Lower leg skin (tissue), 4 donors: ENCODE measurements at regions not wholly inside any gene's neighbourhood (a gene's known extent, or its start where the extent isn't known, plus 50 kb on each side); places are given as distances from the start of the nearest gene placed in this dataset.
"Not testable (repeated sequence)": the region's sequence is repeated elsewhere in the genome, so short reads cannot be mapped to it uniquely, and the experiment has no call there.

Experiments
- DNase-seq, 2 donors: peaks; one replicate each; pipeline ENCODE4 v3.0.0-alpha.2; 2019; ENCODE audit warnings: low spot score in 2 of 2
- H3K4me3 ChIP-seq: fragments of 200-600 bp; sonication (generic); 2 replicates; pipeline ENCODE4 v1.5.1; 2017; ENCODE audit warnings: mild to moderate bottlenecking, low read depth; ENCODE audit not compliant: poor library complexity, severe bottlenecking
- POLR2A ChIP-seq, 2 donors: fragments of 450-650 bp; IDR thresholded peaks; one replicate each; pipeline ENCODE4 v1.6.1; 2016 to 2017; ENCODE audit warnings: antibody characterized with exemption in 2 of 2, mild to moderate bottlenecking in 1 of 2, moderate library complexity in 1 of 2
- WGBS, 2 donors: methylation state at CpG; one replicate each; pipeline ENCODE4 v1.1.5; 2018; 5-methylcytosine and 5-hydroxymethylcytosine counted together
- intact Hi-C: fragments of 100-400 bp; cut with DNase I; formaldehyde crosslinking; loops from one replicate; pipeline ENCODE4 v1.15.0; 2023; ENCODE audit warnings: low total_unique reads
- TF ChIP-seq, protein P1 (sequence below), 3 donors: fragments of 450-650 bp; IDR thresholded peaks; one replicate each; pipeline ENCODE4 v1.5.1; 2016; ENCODE audit warnings: antibody characterized with exemption in 3 of 3, mild to moderate bottlenecking in 3 of 3, moderate library complexity in 2 of 3

DNA sequence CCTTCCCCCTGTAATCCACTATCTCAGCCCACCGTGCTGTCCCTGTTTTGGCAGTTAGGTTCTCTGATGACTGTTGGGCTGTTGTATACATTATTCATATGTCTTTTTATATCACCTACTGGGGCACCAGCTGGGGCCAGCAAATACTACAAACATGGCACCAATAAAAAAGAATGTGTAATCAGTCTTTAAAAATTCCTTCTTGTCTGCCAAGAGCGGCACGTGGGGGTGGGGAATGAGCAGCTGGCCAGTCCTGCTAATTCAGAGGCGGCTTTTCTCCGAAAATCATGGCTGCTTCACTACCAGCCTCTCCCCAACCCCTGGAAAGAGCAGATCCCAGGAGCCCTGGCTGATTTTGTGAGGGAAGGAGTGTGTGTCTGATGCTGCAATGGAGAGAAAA, 77.7 kb upstream of the EEF2KMT start:
- intact Hi-C loops, result no loop called here
- TF ChIP-seq, protein P1, sequence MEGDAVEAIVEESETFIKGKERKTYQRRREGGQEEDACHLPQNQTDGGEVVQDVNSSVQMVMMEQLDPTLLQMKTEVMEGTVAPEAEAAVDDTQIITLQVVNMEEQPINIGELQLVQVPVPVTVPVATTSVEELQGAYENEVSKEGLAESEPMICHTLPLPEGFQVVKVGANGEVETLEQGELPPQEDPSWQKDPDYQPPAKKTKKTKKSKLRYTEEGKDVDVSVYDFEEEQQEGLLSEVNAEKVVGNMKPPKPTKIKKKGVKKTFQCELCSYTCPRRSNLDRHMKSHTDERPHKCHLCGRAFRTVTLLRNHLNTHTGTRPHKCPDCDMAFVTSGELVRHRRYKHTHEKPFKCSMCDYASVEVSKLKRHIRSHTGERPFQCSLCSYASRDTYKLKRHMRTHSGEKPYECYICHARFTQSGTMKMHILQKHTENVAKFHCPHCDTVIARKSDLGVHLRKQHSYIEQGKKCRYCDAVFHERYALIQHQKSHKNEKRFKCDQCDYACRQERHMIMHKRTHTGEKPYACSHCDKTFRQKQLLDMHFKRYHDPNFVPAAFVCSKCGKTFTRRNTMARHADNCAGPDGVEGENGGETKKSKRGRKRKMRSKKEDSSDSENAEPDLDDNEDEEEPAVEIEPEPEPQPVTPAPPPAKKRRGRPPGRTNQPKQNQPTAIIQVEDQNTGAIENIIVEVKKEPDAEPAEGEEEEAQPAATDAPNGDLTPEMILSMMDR (IDR thresholded peaks at IDR 0.05), result no peak
- no peak for TF ChIP-seq POLR2A (IDR thresholded peaks at IDR 0.05)
- no peak overlapping the region for H3K4me3 ChIP-seq
- WGBS, 2 donors, result 57 to 58% methylated on average over 5 of the region's 5 CpGs
- no peak for DNase-seq

DNA sequence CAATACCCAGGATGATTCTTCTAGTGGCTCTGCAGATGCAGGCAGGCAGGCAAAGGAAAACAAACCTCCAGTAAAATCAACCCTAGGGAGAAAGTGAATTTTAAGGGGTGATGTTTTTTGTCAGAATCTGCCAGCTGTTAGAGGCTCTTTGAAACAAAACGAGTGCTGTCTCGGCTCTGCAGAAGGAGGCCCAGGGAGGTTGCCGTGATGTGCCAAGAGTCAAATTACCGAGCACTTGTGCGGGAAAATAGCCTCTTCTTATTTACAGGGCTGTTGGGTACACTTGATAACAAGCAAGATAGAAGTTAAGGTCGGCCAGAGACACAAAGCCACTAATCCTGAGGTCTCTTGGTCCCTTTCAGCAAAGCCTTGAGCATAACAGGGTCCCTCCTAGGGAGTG, 68.9 kb upstream of the EEF2KMT start:
- intact Hi-C loops, result no loop called here
- TF ChIP-seq, protein P1 (IDR thresholded peaks at IDR 0.05), result no peak
- TF ChIP-seq POLR2A (IDR thresholded peaks at IDR 0.05), result no peak
- WGBS, 2 donors, result 20 to 26% methylated on average over 6 of the region's 6 CpGs
- no peak for DNase-seq
- H3K4me3 ChIP-seq, result no peak overlapping the region

DNA sequence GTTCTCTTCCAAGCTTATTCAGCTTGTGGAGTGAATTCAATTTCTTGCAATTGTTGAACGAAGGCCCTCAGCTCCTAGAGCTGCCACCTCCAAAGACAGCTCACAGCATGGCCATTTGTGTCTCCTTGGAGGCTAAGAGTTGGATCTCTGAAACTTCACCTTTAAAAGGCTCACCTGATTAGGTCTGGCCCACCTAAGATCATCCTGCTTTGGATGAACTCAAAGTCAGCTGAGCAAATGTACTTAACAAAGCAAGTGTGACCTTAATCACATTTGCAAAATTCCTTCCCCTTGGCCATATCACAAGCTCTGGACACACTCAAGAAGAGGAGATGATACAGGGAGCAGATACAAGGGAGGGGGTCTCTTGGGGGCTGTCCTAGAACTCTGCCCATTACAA, 67.8 kb upstream of the EEF2KMT start:
- intact Hi-C loops, DNase-seq, H3K4me3 ChIP-seq: not testable (repeated sequence)
- 93 to 100% methylated on average over 1 of the region's 1 CpG for WGBS, 2 donors

DNA sequence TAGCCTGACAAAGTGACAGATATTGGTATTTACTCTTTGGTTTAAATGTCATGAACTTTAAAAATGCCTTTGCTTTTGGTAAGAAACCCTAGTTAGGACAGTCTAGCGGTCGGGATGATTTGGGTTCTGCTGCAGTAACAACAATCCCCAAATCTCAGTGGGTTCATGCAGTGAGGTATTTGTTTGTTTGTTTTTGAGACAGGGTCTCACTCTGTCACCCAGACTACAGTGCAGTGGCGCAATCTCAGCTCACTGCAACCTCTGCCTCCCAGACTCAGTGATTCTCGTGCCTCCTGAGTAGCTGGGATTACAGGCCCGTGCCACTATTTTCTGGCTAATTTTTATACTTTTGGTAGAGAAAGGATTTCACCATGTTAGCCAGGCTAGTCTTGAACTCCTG, 65.2 kb upstream of the EEF2KMT start:
- 90 to 93% methylated on average over 5 of the region's 5 CpGs for WGBS, 2 donors

DNA sequence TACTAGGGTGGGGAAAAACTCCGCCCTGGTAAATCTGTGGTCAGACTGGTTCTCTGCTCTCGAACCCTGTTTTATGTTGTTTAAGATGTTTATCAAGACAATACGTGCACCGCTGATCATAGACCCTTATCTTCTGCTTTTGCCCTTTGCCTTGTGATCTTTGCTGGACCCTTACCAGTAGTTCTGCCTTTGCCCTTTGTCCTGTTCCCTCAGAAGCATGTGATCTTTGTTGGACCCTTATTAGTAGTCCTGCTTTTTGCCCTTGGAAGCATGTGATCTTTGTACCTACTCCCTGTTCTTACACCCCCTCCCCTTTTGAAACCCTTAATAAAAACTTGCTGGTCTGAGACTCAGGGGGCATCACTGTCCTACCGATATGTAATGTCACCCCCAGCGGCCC, 64.3 kb upstream of the EEF2KMT start:
- intact Hi-C loops, DNase-seq, H3K4me3 ChIP-seq: not testable (repeated sequence)
- WGBS, 2 donors, result 90 to 91% methylated on average over 6 of the region's 6 CpGs

More for the DNA sequence above, 65.2 kb upstream of the EEF2KMT start:
- DNase-seq, intact Hi-C loops, H3K4me3 ChIP-seq: not testable (repeated sequence)

DNA sequence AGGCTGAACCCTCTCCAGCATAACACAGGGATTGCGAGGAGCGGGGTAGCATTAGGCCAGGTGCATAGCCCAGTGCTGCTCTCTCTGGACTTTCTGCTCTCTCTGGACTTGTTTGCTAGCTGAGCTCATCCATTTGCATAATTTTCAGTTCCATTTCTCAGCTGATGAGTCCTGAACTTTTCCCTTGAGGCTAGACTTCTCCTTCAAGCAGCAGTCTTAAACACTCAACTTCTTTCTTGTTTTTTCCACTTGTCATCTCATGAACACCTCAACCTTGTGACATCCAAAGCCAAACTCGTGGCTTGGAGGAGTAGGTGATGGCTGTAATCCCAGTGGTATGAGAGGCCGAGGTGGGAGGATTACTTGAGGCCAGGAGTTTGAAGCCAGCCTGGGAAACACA, 62.4 kb upstream of the EEF2KMT start:
- intact Hi-C loops, DNase-seq, H3K4me3 ChIP-seq: not testable (repeated sequence)
- WGBS, 2 donors, result 60 to 65% methylated on average over 4 of the region's 4 CpGs

DNA sequence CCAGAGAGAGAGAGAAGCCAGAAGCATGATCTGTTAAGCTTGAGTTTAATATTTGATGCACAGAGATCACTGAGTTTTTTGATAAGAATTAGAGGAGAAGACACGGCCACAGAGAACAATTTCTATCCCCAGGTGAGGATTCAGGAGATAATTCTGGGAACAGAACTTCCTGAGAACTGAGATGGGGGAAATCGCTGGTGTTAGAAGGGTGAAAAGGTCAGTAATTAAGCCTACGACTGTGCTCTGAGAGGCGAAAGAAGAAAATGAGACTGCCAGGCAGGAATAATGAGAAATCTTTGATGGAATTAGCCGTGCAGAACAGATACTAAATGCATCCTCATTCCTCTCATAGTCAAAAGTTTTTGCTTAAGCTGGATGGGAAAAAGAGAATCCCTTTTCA, 61.9 kb upstream of the EEF2KMT start:
- intact Hi-C loops, DNase-seq, H3K4me3 ChIP-seq: not testable (repeated sequence)
- 35 to 45% methylated on average over 5 of the region's 5 CpGs for WGBS, 2 donors

DNA sequence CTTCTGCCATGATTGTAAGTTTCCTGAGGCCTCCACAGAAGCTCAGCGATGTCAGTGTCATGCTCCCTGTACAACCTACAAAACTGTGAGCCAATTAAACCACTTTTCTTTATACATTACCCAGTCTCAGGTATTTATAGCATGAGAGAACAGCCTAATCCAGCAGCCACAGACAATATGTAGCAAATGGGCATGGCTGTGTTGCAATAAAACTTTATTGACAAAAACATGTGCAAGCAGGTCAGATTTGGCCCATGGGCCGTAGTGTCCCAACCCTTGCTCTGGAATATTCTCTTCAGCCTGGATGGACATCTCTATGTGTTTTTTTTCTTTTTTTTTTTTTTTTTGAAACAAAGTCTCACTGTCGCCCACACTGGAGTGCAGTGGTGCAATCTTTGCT, 60.9 kb upstream of the EEF2KMT start:
- no peak overlapping the region for H3K4me3 ChIP-seq
- intact Hi-C loops, result no loop called here
- no peak for DNase-seq
- 74 to 94% methylated on average over 3 of the region's 3 CpGs for WGBS, 2 donors
- no peak for TF ChIP-seq POLR2A (IDR thresholded peaks at IDR 0.05)
- TF ChIP-seq, protein P1 (IDR thresholded peaks at IDR 0.05), result no peak

DNA sequence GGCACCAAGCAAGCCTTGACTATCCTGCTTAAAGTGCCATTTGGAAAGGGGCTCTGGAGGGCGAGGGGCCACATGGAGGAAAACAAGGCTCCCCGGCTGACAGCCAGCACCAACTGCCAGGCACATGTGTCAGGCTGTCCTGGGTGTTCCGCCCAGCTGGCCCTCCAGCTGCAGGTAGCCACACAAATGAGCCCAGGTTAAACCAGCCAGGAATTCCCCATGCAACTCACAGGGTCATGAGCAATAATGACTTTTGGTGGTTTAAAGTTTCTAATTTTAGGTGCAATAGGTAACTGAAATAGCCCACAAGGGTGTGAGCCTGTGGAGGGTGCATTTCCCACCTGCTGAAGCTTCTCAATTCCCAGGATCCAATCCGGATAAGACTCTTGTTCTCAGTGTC, 58.9 kb upstream of the EEF2KMT start:
- DNase-seq, result not testable (repeated sequence)

DNA sequence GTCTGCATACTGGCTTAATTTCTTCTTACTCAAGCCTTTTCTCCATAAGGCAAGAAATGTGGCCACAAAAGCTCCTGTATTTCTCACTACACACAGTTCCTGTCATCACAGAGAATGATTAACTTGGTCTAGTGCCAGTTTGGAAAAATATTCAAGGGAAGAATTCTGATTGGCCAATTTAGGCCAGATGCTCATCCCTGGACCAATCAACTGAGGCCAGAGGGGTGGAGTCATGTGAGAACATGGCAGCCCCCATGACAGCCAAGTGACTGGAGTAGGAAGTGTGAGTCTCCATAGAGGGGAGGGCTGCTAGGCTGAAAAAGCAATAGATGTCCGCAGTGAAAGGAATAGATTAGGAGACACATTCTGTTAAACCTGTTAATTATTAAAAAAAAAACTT, 56.4 kb upstream of the EEF2KMT start:
- intact Hi-C loops, DNase-seq, H3K4me3 ChIP-seq: not testable (repeated sequence)
- WGBS, 2 donors, result 95 to 97% methylated on average over 1 of the region's 1 CpG

More for the DNA sequence above, 58.9 kb upstream of the EEF2KMT start:
- H3K4me3 ChIP-seq, intact Hi-C loops: not testable (repeated sequence)
- 81 to 90% methylated on average over 3 to 4 of the region's 4 CpGs for WGBS, 2 donors

DNA sequence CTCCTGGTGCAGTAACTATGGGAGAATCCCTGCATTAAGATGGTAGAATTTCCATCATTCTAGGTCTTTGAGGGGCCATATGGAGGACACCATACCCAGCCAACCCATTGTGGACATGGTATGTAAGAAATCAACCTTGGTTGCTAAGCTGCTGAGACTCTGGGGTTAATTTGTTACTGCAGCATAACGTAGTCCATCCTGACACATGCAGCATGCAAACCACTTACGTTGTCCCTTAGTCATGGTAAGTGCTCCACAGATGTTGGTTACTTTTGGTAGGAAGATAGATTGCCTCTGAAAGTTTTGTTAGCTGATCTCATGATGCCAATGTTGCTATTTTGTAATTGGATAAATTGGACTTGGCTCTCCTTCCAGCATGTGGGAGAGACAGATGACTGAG, 53.8 kb upstream of the EEF2KMT start:
- H3K4me3 ChIP-seq, intact Hi-C loops, DNase-seq: not testable (repeated sequence)
- WGBS, 2 donors, result 50 to 52% methylated on average over 2 of the region's 2 CpGs
